GM23338 (cell line): ENCODE measurements at regions not wholly inside any gene's neighbourhood (a gene's known extent, or its start where the extent isn't known, plus 50 kb on each side); places are given as distances from the start of the nearest gene placed in this dataset.

Source experiments
- ATAC-seq: fragments of 200-7000 bp; cut with Tn5 transposase; 3 replicates; pipeline ENCODE4 v1.9.1; 2020
- DNase-seq: peaks from one replicate; pipeline ENCODE4 v3.0.0-alpha.2; 2015; ENCODE audit warnings: low spot score
- H2AFZ ChIP-seq: fragments of 200-600 bp; sonication (generic); 2 replicates; pipeline ENCODE4 v1.8.0; 2016; ENCODE audit warnings: antibody characterized with exemption, mild to moderate bottlenecking, moderate library complexity
- H3F3A ChIP-seq: fragments of 200-600 bp; sonication (generic); replicated peaks from 2 replicates; pipeline ENCODE4 v1.8.0; 2017; ENCODE audit warnings: antibody characterized with exemption, mixed run types, low read depth
- H3K27ac ChIP-seq: fragments of 200-600 bp; sonication (generic); 2 replicates; pipeline ENCODE4 v1.6.1; 2016; ENCODE audit warnings: low read depth
- H3K27me3 ChIP-seq: fragments of 200-600 bp; sonication (generic); 2 replicates; pipeline ENCODE4 v1.8.0; 2016; ENCODE audit warnings: mild to moderate bottlenecking, mixed run types, moderate library complexity; ENCODE audit not compliant: insufficient read depth
- H3K36me3 ChIP-seq: fragments of 200-600 bp; sonication (generic); 2 replicates; pipeline ENCODE4 v1.8.0; 2016; ENCODE audit warnings: mild to moderate bottlenecking; ENCODE audit not compliant: insufficient read depth
- H3K4me1 ChIP-seq: fragments of 200-600 bp; sonication (generic); 2 replicates; pipeline ENCODE4 v1.8.0; 2016; ENCODE audit warnings: mild to moderate bottlenecking, moderate library complexity; ENCODE audit not compliant: insufficient read depth
- H3K4me2 ChIP-seq: fragments of 200-600 bp; sonication (generic); 2 replicates; pipeline ENCODE4 v1.7.1; 2017; ENCODE audit warnings: mixed run types
- H3K4me3 ChIP-seq: fragments of 200-600 bp; sonication (generic); 2 replicates; pipeline ENCODE4 v1.6.1; 2016; ENCODE audit warnings: mixed run types
- H3K79me2 ChIP-seq: fragments of 200-600 bp; sonication (generic); replicated peaks from 2 replicates; pipeline ENCODE4 v1.8.0; 2017; ENCODE audit warnings: mild to moderate bottlenecking; ENCODE audit not compliant: insufficient read depth
- H3K9me2 ChIP-seq: fragments of 200-600 bp; sonication (generic); 2 replicates; pipeline ENCODE4 v1.8.0; 2017; ENCODE audit not compliant: insufficient read depth
- H4K20me1 ChIP-seq: fragments of 200-600 bp; sonication (generic); replicated peaks from 2 replicates; pipeline ENCODE4 v1.8.0; 2017; ENCODE audit warnings: mild to moderate bottlenecking; ENCODE audit not compliant: insufficient read depth
- H3K27ac Mint-ChIP-seq: 2 replicates; pipeline ENCODE4 v1.8.0; 2020; ENCODE audit warnings: inconsistent platforms, mild to moderate bottlenecking, moderate library complexity, mixed read lengths
- H3K27me3 Mint-ChIP-seq: 3 replicates; pipeline ENCODE4 v1.8.0; 2022; ENCODE audit warnings: low read depth, mild to moderate bottlenecking, moderate library complexity, mixed read lengths, inconsistent platforms; ENCODE audit not compliant: insufficient read depth, poor library complexity
- H3K36me3 Mint-ChIP-seq: 3 replicates; pipeline ENCODE4 v1.8.0; 2021; ENCODE audit warnings: low read depth, mild to moderate bottlenecking, inconsistent platforms, moderate library complexity, mixed read lengths
- H3K4me1 Mint-ChIP-seq: 3 replicates; pipeline ENCODE4 v1.8.0; 2020; ENCODE audit warnings: mild to moderate bottlenecking, inconsistent platforms, mixed read lengths
- H3K4me3 Mint-ChIP-seq: 3 replicates; pipeline ENCODE4 v1.8.0; 2021; ENCODE audit warnings: moderate library complexity, mild to moderate bottlenecking, inconsistent platforms, mixed read lengths
- H3K9me3 Mint-ChIP-seq: 3 replicates; pipeline ENCODE4 v1.8.0; 2020; ENCODE audit warnings: moderate library complexity, mild to moderate bottlenecking, inconsistent platforms, mixed read lengths
- CREB1 ChIP-seq: fragments of 250-450 bp; sonication (Bioruptor Pico); IDR thresholded peaks from 2 replicates; pipeline ENCODE4 v1.5.0; 2020; ENCODE audit warnings: low read depth, mild to moderate bottlenecking, moderate library complexity
- CTCF ChIP-seq, 2 experiments: fragments of 200-600 bp in 1 of 2; sonication (generic) in 1 of 2; conservative IDR thresholded peaks; 2 replicates each; pipeline versions ENCODE4 v1.5.1 to v1.6.1; 2016 to 2017; ENCODE audit warnings: antibody characterized with exemption in 2 of 2, low read depth in 2 of 2, mild to moderate bottlenecking in 2 of 2, moderate library complexity in 1 of 2
- ETS1 ChIP-seq: IDR thresholded peaks from 2 replicates; pipeline ENCODE4 v1.6.1; 2016; ENCODE audit warnings: antibody characterized with exemption
- EZH2 ChIP-seq: fragments of 200-600 bp; sonication (generic); IDR thresholded peaks from one replicate; pipeline ENCODE4 v1.8.0; 2017; ENCODE audit warnings: antibody characterized with exemption, mild to moderate bottlenecking, low read depth; ENCODE audit not compliant: unreplicated experiment
- EZH2phosphoT487 ChIP-seq: fragments of 200-600 bp; sonication (generic); IDR thresholded peaks from one replicate; pipeline ENCODE4 v1.8.1; 2018; ENCODE audit warnings: antibody characterized with exemption; ENCODE audit not compliant: unreplicated experiment
- JUNB ChIP-seq: IDR thresholded peaks from one replicate; pipeline ENCODE4 v1.6.1; 2016; ENCODE audit warnings: antibody characterized with exemption; ENCODE audit not compliant: unreplicated experiment
- NANOG ChIP-seq: IDR thresholded peaks from 2 replicates; pipeline ENCODE4 v1.6.1; 2016; ENCODE audit warnings: antibody characterized with exemption, borderline replicate concordance
- POLR2AphosphoS5 ChIP-seq: IDR thresholded peaks from 2 replicates; pipeline ENCODE4 v1.6.1; 2016; ENCODE audit warnings: antibody characterized with exemption, low read depth
- REST ChIP-seq: IDR thresholded peaks from one replicate; pipeline ENCODE4 v1.6.1; 2018; ENCODE audit warnings: antibody characterized with exemption; ENCODE audit not compliant: unreplicated experiment
- STAT1 ChIP-seq: IDR thresholded peaks from one replicate; pipeline ENCODE4 v1.6.1; 2016; ENCODE audit warnings: antibody characterized with exemption; ENCODE audit not compliant: unreplicated experiment
- ZNF114 ChIP-seq: fragments of 250-450 bp; sonication (Bioruptor Pico); IDR thresholded peaks from 2 replicates; pipeline ENCODE4 v1.5.0; 2020; ENCODE audit warnings: mild to moderate bottlenecking, moderate library complexity
- ZNF331 ChIP-seq: fragments of 250-450 bp; sonication (Bioruptor Pico); IDR thresholded peaks from 2 replicates; pipeline ENCODE4 v1.5.0; 2020; ENCODE audit warnings: low read depth, mild to moderate bottlenecking, moderate library complexity

- H3K36me3 ChIP-seq = no peaks in the 10 kb centered on the region
- Mint-ChIP-seq H3K27ac (no peak overlapping the region), H3K9me3 (no peaks in the 10 kb centered on the region)
These were observed 70.7 kb upstream of the HNRNPA3 start for GRCh38 chr2:177141866-177142265.

GRCh38 chr2:177143444-177143843, 69.2 kb upstream of the HNRNPA3 start:
- Histone ChIP-seq H3K27ac (no peak overlapping the region), H2AFZ (no peak overlapping the region), H3K36me3 (no peaks in the 10 kb centered on the region), H3K4me1 (peaks cover 11% of the 10 kb centered on the region; the same call in 1 of the 2 replicates), H3F3A (no peaks in the 10 kb centered on the region), H3K27me3 (no peaks in the 10 kb centered on the region), H3K4me3 (no peak overlapping the region), H3K79me2 (no peaks in the 10 kb centered on the region), H3K9me2 (no peaks in the 10 kb centered on the region), H4K20me1 (no peaks in the 10 kb centered on the region), H3K4me2 (no peak overlapping the region)
- Mint-ChIP-seq H3K9me3 (no peaks in the 10 kb centered on the region), H3K27me3 (no peaks in the 10 kb centered on the region), H3K27ac (no peak overlapping the region), H3K4me1 (peaks cover 17% of the 10 kb centered on the region; the same call in 2 of the 3 replicates), H3K4me3 (no peak overlapping the region), H3K36me3 (no peaks in the 10 kb centered on the region)
- ATAC-seq (peak; percentile 92), DNase-seq (peak; percentile 61)
- TF ChIP-seq ZNF114 = no peak
- no peak for TF ChIP-seq POLR2AphosphoS5
- no peak for TF ChIP-seq ETS1
- no peak for TF ChIP-seq REST
- TF ChIP-seq ZNF331 = no peak
- no peak for TF ChIP-seq CTCF (conservative IDR thresholded peaks at IDR 0.05; ENCODE audit: low read depth in 2 of 2)
- TF ChIP-seq EZH2 = no peak
- no peak for TF ChIP-seq STAT1

More at GRCh38 chr2:177141866-177142265, 70.7 kb upstream of the HNRNPA3 start:
- Histone ChIP-seq H2AFZ (no peak overlapping the region), H3K4me3 (no peak overlapping the region), H4K20me1 (no peaks in the 10 kb centered on the region), H3K4me2 (no peak overlapping the region), H3K9me2 (no peaks in the 10 kb centered on the region), H3K4me1 (no peaks in the 10 kb centered on the region), H3K27ac (no peak overlapping the region), H3F3A (no peaks in the 10 kb centered on the region), H3K27me3 (no peaks in the 10 kb centered on the region), H3K79me2 (no peaks in the 10 kb centered on the region)
- H3K4me1 Mint-ChIP-seq = peaks cover 4% of the 10 kb centered on the region; the same call in 2 of the 3 replicates
- DNase-seq = no peak
- ATAC-seq = no peak
- TF ChIP-seq ZNF114 (no peak), CREB1 (CRISPR knock-in tag) (no peak), ETS1 (no peak), EZH2phosphoT487 (no peak), JUNB (no peak), ZNF331 (no peak), NANOG (no peak), CTCF (conservative IDR thresholded peaks at IDR 0.05; ENCODE audit: low read depth in 2 of 2) (no peak)
- no peaks in the 10 kb centered on the region for H3K36me3 Mint-ChIP-seq
- H3K4me3 Mint-ChIP-seq = no peak overlapping the region
- no peaks in the 10 kb centered on the region for H3K27me3 Mint-ChIP-seq
